SK-N-SH treated with all-trans-retinoic acid at 6 μM for 48 hours (cell line): ENCODE measurements at regions not wholly inside any gene's neighbourhood (a gene's known extent, or its start where the extent isn't known, plus 50 kb on each side); places are given as distances from the start of the nearest gene placed in this dataset.

Experiments
- ATAC-seq: fragments of 200-7000 bp; cut with Tn5 transposase; 3 replicates; pipeline ENCODE4 v1.9.1; 2020; ENCODE audit warnings: mild to moderate bottlenecking, moderate library complexity
- BACH2 ChIP-seq: fragments of 250-450 bp; sonication (Bioruptor Pico); IDR thresholded peaks from 2 replicates; pipeline ENCODE4 v1.9.0; 2021; ENCODE audit warnings: mild to moderate bottlenecking, borderline replicate concordance
- CREB5 ChIP-seq: fragments of 250-450 bp; sonication (Bioruptor Pico); IDR thresholded peaks from 2 replicates; pipeline ENCODE4 v1.5.1; 2020; ENCODE audit warnings: low read depth, mild to moderate bottlenecking, moderate library complexity
- CSRNP3 ChIP-seq: fragments of 250-450 bp; sonication (Bioruptor Pico); IDR thresholded peaks from 2 replicates; pipeline ENCODE4 v1.5.1; 2021; ENCODE audit warnings: mild to moderate bottlenecking, moderate library complexity
- ESRRG ChIP-seq: fragments of 250-450 bp; sonication (Bioruptor Pico); IDR thresholded peaks from 2 replicates; pipeline ENCODE4 v1.6.1; 2021; ENCODE audit warnings: mild to moderate bottlenecking
- GLIS3 ChIP-seq: fragments of 250-450 bp; sonication (Bioruptor Pico); IDR thresholded peaks from 2 replicates; pipeline ENCODE4 v1.5.0; 2020; ENCODE audit warnings: mild to moderate bottlenecking, moderate library complexity
- OSR1 ChIP-seq: fragments of 250-450 bp; sonication (Bioruptor Pico); IDR thresholded peaks from 2 replicates; pipeline ENCODE4 v1.8.0; 2022; ENCODE audit warnings: moderate library complexity, mild to moderate bottlenecking, inconsistent platforms
- PATZ1 ChIP-seq: fragments of 250-450 bp; sonication (Bioruptor Pico); IDR thresholded peaks from 2 replicates; pipeline ENCODE4 v1.8.0; 2020; ENCODE audit warnings: mild to moderate bottlenecking, moderate library complexity, borderline replicate concordance
- POU6F1 ChIP-seq: fragments of 250-450 bp; sonication (Bioruptor Pico); IDR thresholded peaks from 2 replicates; pipeline ENCODE4 v1.8.0; 2021; ENCODE audit warnings: low read depth, mild to moderate bottlenecking, moderate library complexity, borderline replicate concordance
- PPARA ChIP-seq: fragments of 250-450 bp; sonication (Bioruptor Pico); IDR thresholded peaks from 2 replicates; pipeline ENCODE4 v1.5.0; 2020; ENCODE audit warnings: mild to moderate bottlenecking, borderline replicate concordance
- RARB ChIP-seq: fragments of 250-450 bp; sonication (Bioruptor Pico); IDR thresholded peaks from 2 replicates; pipeline ENCODE4 v1.8.0; 2021; ENCODE audit warnings: mild to moderate bottlenecking, moderate library complexity
- SNAI2 ChIP-seq: fragments of 250-450 bp; sonication (Bioruptor Pico); IDR thresholded peaks from 2 replicates; pipeline ENCODE4 v1.5.0; 2020; ENCODE audit warnings: mild to moderate bottlenecking, moderate library complexity
- TOX ChIP-seq: fragments of 250-450 bp; sonication (Bioruptor Pico); IDR thresholded peaks from 2 replicates; pipeline ENCODE4 v1.8.0; 2021; ENCODE audit warnings: mild to moderate bottlenecking, moderate library complexity, borderline replicate concordance
- ZC3H10 ChIP-seq: fragments of 250-450 bp; sonication (Bioruptor Pico); IDR thresholded peaks from 2 replicates; pipeline ENCODE4 v1.5.1; 2021; ENCODE audit warnings: mild to moderate bottlenecking, moderate library complexity
- ZFP3 ChIP-seq: fragments of 250-450 bp; sonication (Bioruptor Pico); IDR thresholded peaks from 2 replicates; pipeline ENCODE4 v1.5.0; 2020; ENCODE audit warnings: mild to moderate bottlenecking, moderate library complexity
- ZFP30 ChIP-seq: fragments of 450-650 bp; formaldehyde crosslinking; IDR thresholded peaks from 2 replicates; pipeline ENCODE4 v1.5.0; 2022; ENCODE audit warnings: mild to moderate bottlenecking, moderate library complexity
- ZNF565 ChIP-seq: fragments of 450-650 bp; formaldehyde crosslinking; conservative IDR thresholded peaks from 2 replicates; pipeline ENCODE4 v1.5.0; 2020; ENCODE audit warnings: low read depth, mild to moderate bottlenecking, moderate library complexity
- ZNF8 ChIP-seq: fragments of 450-650 bp; formaldehyde crosslinking; IDR thresholded peaks from 2 replicates; pipeline ENCODE4 v1.5.0; 2020; ENCODE audit warnings: mild to moderate bottlenecking, moderate library complexity

GRCh38 chr14:98999345-98999744 is 272.7 kb downstream of the BCL11B start:
- ATAC-seq: no peak
- no peak for TF ChIP-seq POU6F1 (CRISPR knock-in tag)
- TF ChIP-seq PATZ1 (CRISPR knock-in tag): no peak
- no peak for TF ChIP-seq BACH2
- no peak for TF ChIP-seq PPARA (CRISPR knock-in tag)
- no peak for TF ChIP-seq ESRRG
- TF ChIP-seq CSRNP3 (CRISPR knock-in tag): no peak
- no peak for TF ChIP-seq OSR1
- TF ChIP-seq GLIS3 (CRISPR knock-in tag): no peak
- TF ChIP-seq ZNF565 (CRISPR knock-in tag): no peak
- TF ChIP-seq ZC3H10: no peak
- no peak for TF ChIP-seq ZFP3
- no peak for TF ChIP-seq SNAI2 (CRISPR knock-in tag)
- TF ChIP-seq ZNF8 (CRISPR knock-in tag): no peak

- ATAC-seq: no peak
- TF ChIP-seq TOX (CRISPR knock-in tag) (no peak), ZNF565 (CRISPR knock-in tag) (no peak), GLIS3 (CRISPR knock-in tag) (no peak), PPARA (CRISPR knock-in tag) (no peak), CREB5 (no peak), SNAI2 (CRISPR knock-in tag) (no peak), ZFP30 (CRISPR knock-in tag) (no peak), ESRRG (no peak), RARB (no peak), PATZ1 (CRISPR knock-in tag) (no peak), POU6F1 (CRISPR knock-in tag) (no peak), CSRNP3 (CRISPR knock-in tag) (no peak)
Measured at GRCh38 chr14:98999901-99000300, 272.1 kb downstream of the BCL11B start.

- no peak for TF ChIP-seq GLIS3 (CRISPR knock-in tag)
- peak; percentile 35 for ATAC-seq
Measured at GRCh38 chr14:99001241-99001640, 270.8 kb downstream of the BCL11B start.
